ENCODE measurements at regions not wholly inside any gene's neighbourhood (a gene's known extent, or its start where the extent isn't known, plus 50 kb on each side); places are given as distances from the start of the nearest gene placed in this dataset.

- no peak for DNase-seq (ENCODE audit: low spot score)
These were observed 94.5 kb downstream of the RDH14 start for GRCh38 chr2:18465979-18466378.

- DNase-seq (ENCODE audit: low spot score), result no peak
These were observed 95.5 kb downstream of the RDH14 start for GRCh38 chr2:18464913-18465312.

DNA sequence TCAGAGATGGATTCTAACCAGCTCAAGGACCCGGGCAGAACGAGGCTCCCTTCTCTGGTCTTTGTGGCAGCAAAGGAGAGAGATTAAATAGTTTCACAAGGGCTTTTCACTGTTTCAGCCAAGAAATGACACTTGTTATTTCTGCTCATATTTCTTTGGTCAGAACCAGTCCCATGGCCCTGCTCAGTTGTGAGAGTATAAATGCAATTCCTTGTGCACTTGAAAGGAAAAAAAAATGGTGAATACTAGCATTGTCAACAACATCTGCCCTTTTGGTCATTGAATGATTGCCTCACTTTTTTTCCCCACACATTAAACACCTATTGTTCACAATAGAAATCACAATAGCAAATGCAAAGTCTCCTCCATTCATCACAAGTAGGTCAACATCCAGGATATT lies 104.4 kb downstream of the RDH14 start:
- no peak for DNase-seq (ENCODE audit: low spot score)

- DNase-seq (ENCODE audit: low spot score), result peak; percentile 22
These were observed 105.1 kb downstream of the RDH14 start for GRCh38 chr2:18455236-18455862.

GRCh38 chr2:18454692-18455235 lies 105.7 kb downstream of the RDH14 start:
- no peak for DNase-seq (ENCODE audit: low spot score)

DNA sequence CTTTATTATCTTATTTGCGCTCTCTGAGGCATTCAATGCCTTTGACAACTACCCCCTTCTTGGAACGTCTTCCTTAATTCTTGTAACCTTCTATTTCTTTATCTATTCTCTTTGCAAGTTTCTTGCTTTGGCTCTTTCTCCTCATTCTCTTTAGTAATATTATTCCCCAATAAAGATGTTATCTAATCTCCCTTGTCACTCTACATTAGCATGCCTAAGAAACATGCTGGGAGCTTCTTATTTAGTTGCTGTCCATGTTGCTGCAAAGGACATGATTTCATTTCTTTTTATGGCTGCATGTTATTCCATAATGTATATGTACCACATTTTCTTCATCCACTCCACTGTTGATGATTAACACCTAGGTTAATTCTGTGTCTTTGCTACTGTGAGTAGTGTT lies 113.7 kb downstream of the RDH14 start:
- no peak for DNase-seq (ENCODE audit: low spot score)

DNA sequence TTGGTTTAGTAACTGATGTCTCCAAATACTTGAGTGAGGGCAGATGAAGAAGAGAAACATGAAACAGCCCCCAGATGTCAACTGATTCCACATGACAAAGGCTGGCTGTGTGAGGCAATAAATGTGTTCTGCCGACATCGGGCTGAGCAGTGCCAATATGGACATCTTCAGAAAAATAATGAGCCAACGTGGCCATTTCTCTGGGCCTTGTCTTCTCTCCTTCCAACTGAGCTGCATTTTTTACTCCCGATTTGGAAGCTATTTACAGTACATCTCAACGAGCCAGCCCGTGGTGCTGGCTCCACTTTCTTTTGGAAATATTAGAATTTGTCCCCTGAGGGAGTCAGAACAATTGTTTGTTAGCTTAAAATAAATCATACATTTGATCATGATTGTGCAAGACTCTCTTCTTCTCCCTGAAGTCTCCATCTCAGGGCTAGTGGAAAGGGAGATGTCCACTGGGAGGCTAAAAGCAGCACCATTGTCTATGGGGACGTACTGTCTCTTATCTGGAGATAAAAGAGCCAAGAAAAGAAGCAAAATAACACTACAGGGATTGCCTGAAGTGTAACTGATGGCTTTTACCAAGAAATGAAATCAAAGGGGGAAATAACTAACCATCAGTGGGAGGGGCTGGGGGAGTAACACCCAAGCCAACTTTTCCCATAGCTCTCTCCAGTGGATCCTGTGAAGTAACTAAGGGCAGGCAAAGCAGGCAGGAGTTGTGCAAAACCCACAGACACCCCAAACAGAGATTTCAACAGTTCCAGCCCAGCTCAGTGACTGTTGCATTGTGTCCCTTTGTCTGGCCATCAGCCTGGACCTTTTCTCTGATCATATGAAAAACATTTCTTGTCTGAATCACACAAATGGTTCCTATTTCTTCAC lies 114.8 kb downstream of the RDH14 start:
- DNase-seq (ENCODE audit: low spot score), result no peak

GRCh38 chr2:18444806-18445205 lies 115.6 kb downstream of the RDH14 start:
- DNase-seq (ENCODE audit: low spot score), result no peak

DNA sequence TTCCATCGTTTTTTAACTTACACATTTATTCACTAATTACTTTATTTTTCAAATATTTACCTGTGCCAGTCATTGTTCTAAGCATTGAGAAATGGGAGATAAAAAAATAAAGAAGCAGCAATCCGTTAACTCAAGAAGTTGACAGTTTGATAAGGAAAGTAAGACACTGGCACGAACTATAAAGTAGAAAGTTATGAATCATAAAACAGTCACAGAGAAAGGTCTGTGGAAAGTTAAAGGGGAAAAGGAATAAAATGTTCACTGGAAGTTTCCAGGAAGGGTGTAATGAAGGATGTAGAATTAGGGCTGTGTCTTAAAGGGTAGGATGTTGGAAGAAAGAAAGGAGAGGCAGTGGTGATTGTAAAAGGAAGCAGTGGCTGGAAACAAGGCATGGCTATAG lies 118.9 kb downstream of the RDH14 start:
- DNase-seq (ENCODE audit: low spot score), result no peak

GRCh38 chr2:18440777-18441176 lies 119.7 kb downstream of the RDH14 start:
- no peak for DNase-seq (ENCODE audit: low spot score)

DNA sequence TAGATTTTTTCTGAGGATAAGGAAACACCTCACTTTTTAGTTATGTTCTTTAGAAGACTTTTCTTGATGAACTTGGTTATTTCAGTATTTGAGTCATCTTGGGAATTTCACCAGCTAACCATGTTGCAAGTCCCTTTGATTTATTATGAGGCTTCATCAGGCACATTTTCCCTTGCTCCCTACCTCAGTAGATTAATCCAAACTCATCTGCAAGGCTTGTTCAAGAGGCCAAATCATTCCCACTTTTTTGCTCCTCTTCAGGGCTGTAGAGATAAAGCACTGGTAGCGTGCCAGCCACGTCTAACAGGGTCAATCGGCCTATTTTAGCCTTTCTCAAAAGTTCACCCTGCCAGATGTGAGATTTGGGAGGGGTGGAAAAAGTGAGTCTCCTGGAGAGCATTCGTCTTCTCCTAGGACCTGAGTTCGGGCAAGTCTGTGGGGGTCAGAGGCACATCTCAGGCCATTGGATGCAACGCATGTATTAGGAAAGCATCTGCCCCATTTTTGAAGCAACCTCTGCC lies 120.3 kb downstream of the RDH14 start:
- DNase-seq (ENCODE audit: low spot score), result no peak

- DNase-seq (ENCODE audit: low spot score), result no peak
These were observed 120.7 kb downstream of the RDH14 start for GRCh38 chr2:18439716-18440115.

GRCh38 chr2:18437909-18438308 lies 122.5 kb downstream of the RDH14 start:
- no peak for DNase-seq (ENCODE audit: low spot score)

GRCh38 chr2:18436503-18437005 lies 123.9 kb downstream of the RDH14 start:
- no peak for DNase-seq (ENCODE audit: low spot score)

DNA sequence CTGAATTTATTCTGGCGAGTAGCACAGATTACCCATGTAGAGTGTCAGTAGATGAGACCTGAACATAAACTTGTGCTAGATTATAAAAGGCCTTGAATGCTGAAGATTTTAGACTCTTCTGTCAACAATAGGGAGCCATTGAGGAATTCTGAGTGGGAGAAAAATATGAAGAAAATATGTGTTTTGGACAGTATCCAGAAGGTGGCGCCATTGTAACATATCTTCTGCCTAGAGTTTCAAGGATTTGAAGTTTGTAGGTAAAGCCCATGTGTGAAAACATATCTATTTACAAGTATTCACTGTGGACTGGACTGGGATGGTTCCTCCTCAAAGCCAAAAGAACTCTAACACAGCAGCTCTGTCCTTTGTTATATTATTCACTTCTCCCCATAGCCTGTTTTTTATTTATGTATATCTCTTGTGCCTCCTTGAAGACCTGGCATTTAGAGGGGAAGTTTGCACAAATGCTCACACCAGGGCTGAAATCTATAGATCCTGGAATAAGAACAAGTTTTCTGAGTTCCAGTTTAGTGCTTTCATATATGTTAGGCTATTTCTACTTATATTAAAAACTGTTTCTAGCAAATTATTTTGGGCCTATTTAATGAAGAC lies 124.9 kb downstream of the RDH14 start:
- no peak for DNase-seq (ENCODE audit: low spot score)

DNA sequence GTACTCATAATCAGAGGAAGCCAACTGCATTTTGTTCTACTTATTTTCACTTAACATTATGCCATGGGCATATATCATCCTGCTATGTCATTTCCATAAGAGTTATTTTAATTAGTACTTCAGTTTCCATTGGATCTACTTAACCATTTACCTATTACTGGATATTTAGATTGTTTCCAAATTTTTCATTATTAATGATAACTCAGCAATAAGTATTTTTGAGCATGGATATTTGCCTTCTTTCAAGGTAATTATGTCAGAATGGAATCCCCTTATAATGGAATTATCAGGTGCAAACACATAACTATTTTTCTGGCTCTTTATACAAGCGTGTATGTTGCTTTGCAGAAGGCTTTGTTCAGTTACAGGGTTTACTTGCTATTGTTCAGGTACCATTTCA lies 126.6 kb downstream of the RDH14 start:
- no peak for DNase-seq (ENCODE audit: low spot score)

- DNase-seq (ENCODE audit: low spot score), result no peak
These were observed 127.5 kb downstream of the RDH14 start for GRCh38 chr2:18432999-18433398.

- DNase-seq (ENCODE audit: low spot score), result no peak
These were observed 129.3 kb downstream of the RDH14 start for GRCh38 chr2:18430996-18431748.

DNA sequence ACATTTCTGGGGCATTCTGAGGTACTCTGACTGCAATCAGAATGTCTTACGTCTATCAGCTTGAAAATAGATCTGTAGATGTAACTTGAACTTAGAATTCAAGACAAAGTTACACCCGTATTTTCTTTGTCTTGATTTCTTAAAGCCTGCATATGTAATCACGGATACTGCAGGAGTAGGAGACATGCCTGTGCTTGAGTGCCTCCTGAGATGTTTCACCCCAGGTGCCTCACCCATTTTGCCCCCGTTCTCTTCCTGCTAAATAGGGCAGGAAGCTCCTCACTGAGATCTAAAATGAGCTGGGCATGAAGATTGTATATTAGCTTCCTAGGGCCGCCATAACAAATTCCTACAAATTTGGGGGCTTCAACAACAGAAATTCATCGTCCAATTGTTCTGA lies 131.9 kb downstream of the RDH14 start:
- no peak for DNase-seq (ENCODE audit: low spot score)

DNA sequence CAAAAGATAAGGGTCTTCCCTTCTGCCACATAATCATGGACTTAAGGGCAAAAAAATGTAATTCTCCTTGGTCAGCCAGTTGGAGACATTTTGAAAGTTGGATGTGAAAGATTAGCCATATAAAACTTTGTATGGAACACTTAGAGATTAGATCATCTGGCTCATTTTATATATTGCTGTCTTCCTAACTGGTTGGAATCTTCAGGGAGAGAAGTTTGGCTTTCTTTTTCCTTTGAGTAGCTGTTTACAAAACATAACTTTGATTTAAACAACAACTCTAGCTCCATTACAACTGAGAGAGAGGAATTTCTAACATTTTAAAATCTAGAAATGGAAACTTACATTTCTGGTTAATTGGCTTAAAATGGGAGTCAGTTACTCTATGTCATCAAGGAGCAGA lies 132.7 kb downstream of the RDH14 start:
- no peak for DNase-seq (ENCODE audit: low spot score)

GRCh38 chr2:18426174-18426573 lies 134.3 kb downstream of the RDH14 start:
- no peak for DNase-seq (ENCODE audit: low spot score)

GRCh38 chr2:18425210-18425703 lies 135.2 kb downstream of the RDH14 start:
- DNase-seq (ENCODE audit: low spot score), result no peak
